Fibroblast of villous mesenchyme (primary cell): ENCODE measurements at regions not wholly inside any gene's neighbourhood (a gene's known extent, or its start where the extent isn't known, plus 50 kb on each side); places are given as distances from the start of the nearest gene placed in this dataset.

ENCODE experiments used
- DNase-seq: peaks from one replicate; pipeline ENCODE4 v3.0.0-alpha.2; 2010; ENCODE audit warnings: low read depth
- H3K4me3 ChIP-seq: 2 replicates; pipeline ENCODE4 v1.5.1; 2011; ENCODE audit warnings: low read depth, mild to moderate bottlenecking, low read length
- TF ChIP-seq, protein P1 (sequence below): IDR thresholded peaks from 2 replicates; pipeline ENCODE4 v1.5.1; 2012; ENCODE audit warnings: low read depth, mild to moderate bottlenecking, low read length; ENCODE audit not compliant: insufficient read depth

- DNase-seq = no peak
- TF ChIP-seq, protein P1, sequence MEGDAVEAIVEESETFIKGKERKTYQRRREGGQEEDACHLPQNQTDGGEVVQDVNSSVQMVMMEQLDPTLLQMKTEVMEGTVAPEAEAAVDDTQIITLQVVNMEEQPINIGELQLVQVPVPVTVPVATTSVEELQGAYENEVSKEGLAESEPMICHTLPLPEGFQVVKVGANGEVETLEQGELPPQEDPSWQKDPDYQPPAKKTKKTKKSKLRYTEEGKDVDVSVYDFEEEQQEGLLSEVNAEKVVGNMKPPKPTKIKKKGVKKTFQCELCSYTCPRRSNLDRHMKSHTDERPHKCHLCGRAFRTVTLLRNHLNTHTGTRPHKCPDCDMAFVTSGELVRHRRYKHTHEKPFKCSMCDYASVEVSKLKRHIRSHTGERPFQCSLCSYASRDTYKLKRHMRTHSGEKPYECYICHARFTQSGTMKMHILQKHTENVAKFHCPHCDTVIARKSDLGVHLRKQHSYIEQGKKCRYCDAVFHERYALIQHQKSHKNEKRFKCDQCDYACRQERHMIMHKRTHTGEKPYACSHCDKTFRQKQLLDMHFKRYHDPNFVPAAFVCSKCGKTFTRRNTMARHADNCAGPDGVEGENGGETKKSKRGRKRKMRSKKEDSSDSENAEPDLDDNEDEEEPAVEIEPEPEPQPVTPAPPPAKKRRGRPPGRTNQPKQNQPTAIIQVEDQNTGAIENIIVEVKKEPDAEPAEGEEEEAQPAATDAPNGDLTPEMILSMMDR = no peak
- H3K4me3 ChIP-seq = no peak overlapping the region
Measured at GRCh38 chr5:7210549-7210948, 185.4 kb upstream of the ADCY2 start.

DNA sequence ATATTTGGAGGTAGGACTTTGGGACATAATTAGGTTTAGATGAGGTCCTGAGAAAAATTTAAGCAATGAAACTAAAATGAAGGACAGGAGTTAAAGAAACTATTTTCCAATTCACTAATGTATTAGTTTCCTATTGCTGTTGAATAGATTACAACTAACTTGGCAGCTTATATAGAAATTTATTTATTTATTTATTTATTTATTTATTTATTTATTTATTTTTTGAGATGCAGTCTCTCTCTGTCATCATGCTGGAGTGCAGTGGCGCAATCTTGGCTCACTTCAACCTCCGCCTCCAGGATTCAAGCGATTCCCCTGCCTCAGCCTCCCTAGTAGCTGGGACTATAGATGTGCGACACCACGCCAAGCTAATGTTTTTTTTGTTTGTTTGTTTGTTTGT is 182.4 kb upstream of the ADCY2 start:
- TF ChIP-seq, protein P1 = no peak
- no peak overlapping the region for H3K4me3 ChIP-seq
- no peak for DNase-seq

GRCh38 chr5:7214906-7215416 is 181.0 kb upstream of the ADCY2 start:
- no peak overlapping the region for H3K4me3 ChIP-seq
- DNase-seq = no peak

DNA sequence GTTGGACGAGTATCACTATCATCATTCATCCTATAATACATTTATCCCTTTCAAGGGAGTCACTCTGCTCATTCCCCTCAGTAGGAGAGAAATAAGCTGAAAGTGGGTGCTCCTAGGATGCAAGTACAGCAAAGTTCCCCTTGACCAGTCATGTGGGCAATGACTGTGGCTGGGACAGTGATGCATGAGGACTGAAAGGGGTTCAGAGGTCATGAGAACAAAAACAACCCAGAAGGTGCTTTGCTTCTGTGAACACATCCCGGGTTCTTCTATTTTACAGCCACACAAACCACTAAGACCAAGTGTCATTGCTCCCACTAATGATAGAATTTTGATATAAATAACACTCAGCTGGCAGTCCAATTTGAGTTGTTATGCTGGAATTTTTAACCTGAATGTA is 177.8 kb upstream of the ADCY2 start:
- no peak for DNase-seq
- H3K4me3 ChIP-seq = no peak overlapping the region
- TF ChIP-seq, protein P1 = no peak

More at GRCh38 chr5:7214906-7215416, 181.0 kb upstream of the ADCY2 start:
- TF ChIP-seq, protein P1 = no peak

DNA sequence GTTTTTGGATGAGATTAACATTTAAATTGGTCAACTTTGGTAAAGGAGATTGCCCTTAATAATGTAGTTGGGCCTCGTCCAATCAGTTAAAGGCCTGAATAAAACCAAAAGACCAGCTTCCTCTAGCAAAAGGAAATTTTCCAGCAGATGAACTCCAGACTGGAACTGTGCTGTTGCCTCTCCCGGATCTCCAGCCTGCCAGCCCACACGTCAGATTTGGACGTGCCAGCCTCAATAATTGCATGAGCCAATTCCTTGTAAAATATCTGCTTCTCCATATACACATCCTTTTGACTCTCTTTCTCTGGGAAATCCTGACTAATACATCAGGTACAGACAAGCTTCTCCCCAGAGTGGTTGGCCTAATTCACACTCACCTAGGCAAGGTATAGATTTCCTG is 175.8 kb upstream of the ADCY2 start:
- DNase-seq = no peak
- TF ChIP-seq, protein P1 = no peak
- no peak overlapping the region for H3K4me3 ChIP-seq

DNA sequence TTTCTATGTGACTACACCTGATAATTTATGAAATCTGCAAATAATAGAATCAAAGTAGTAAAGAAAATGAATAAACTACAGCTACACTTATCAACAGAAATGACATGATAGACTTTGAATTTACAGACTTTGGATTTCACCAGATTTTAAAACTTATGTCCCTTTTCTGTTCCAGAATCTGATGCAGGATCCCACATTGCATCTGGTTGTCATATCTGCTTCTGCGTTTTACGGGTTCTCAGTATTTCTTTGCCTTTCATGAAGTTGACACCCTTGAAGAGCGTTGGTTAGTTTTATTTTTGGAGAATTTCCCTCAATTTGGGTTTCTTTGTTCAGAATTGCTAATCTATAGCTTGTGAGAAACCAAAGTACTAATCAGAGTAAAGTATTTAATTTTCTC is 174.9 kb upstream of the ADCY2 start:
- no peak for DNase-seq
- H3K4me3 ChIP-seq = no peak overlapping the region
- TF ChIP-seq, protein P1 = no peak

GRCh38 chr5:7225826-7226225 is 170.1 kb upstream of the ADCY2 start:
- H3K4me3 ChIP-seq = no peak overlapping the region
- DNase-seq = no peak
- TF ChIP-seq, protein P1 = no peak
